ENCODE measurements at regions not wholly inside any gene's neighbourhood (a gene's known extent, or its start where the extent isn't known, plus 50 kb on each side); places are given as distances from the start of the nearest gene placed in this dataset.

DNA sequence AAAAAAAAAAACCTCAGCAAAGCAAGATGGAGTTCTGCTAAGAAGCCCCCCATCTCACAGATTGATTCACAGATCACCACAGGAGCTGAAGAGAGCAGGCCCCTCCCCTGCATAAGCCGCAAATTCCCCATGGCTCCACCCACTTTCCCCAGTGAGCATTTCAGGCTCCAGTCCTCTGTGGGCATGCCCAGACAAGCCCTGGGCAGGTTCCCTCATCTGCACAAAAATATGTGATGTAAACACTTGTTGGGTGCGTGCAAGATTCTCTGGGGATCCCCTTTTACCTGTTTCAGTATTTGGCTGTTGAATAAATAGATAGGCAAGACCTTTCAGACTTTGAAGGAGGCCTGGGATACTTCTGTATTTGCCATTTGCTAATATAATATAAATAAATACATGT lies 514.3 kb downstream of the PCDH7 start:
- TF ChIP-seq, protein P1, sequence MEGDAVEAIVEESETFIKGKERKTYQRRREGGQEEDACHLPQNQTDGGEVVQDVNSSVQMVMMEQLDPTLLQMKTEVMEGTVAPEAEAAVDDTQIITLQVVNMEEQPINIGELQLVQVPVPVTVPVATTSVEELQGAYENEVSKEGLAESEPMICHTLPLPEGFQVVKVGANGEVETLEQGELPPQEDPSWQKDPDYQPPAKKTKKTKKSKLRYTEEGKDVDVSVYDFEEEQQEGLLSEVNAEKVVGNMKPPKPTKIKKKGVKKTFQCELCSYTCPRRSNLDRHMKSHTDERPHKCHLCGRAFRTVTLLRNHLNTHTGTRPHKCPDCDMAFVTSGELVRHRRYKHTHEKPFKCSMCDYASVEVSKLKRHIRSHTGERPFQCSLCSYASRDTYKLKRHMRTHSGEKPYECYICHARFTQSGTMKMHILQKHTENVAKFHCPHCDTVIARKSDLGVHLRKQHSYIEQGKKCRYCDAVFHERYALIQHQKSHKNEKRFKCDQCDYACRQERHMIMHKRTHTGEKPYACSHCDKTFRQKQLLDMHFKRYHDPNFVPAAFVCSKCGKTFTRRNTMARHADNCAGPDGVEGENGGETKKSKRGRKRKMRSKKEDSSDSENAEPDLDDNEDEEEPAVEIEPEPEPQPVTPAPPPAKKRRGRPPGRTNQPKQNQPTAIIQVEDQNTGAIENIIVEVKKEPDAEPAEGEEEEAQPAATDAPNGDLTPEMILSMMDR (IDR thresholded peaks at IDR 0.05): no peak
- no peak for TF ChIP-seq POLR2A (IDR thresholded peaks at IDR 0.05)

Data from right lobe of liver (tissue), 4 donors.